ENCODE measurements at regions not wholly inside any gene's neighbourhood (a gene's known extent, or its start where the extent isn't known, plus 50 kb on each side); places are given as distances from the start of the nearest gene placed in this dataset.
A peak's percentile ranks its signal among the peaks of the same experiment; 100 is the strongest.

DNA sequence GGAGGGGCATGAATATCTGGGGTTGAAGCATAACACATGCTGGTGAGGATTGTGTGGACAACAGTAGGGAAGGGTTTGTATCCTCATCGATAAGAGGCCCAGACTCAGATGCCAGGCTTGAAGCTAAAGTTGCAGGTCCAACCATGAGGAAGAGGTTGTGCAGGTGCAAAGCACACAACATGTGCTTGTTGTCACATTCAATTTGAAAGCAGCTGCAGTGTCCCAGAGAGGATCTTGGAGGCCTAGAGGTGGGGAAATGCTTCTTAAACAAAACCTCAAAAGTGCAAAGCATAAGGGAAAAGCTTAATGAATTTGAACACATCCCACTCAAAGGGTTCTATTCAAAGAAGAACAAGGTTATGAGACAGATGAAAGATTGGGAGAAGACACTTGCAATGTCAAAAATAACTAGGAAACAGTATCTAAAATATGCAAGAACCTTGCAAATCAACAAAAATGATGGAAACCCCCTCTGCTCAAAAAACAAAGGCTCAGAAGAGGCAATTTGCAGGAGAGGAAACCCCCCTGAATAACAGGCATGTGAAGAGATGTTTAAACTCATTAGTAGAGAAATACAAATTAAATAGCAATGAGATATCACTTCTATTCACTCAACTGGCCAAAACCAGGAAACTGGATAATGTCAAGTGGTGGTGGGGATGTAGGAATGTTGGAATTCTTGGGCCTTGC lies 187.1 kb downstream of the KATNAL1 start:
- CTCF ChIA-PET, result no interaction called here
- no peak for DNase-seq (ENCODE audit: low spot score)
- BruUV-seq (replicated peaks), result no TSS peak
- intact Hi-C loops (cut with micrococcal nuclease; ENCODE audit: unreplicated experiment), result no loop called here
- Histone ChIP-seq H3K9me3 (ENCODE audit: low read depth, low read length, poor library complexity, severe bottlenecking) (no peaks in the 10 kb centered on the region), H3K27me3 (replicated peaks; ENCODE audit: insufficient read depth, low read depth, low read length, poor library complexity) (no peaks in the 10 kb centered on the region), H3K4me3 (ENCODE audit: low read depth, low read length, poor library complexity, severe bottlenecking) (no peak overlapping the region), H3K27ac (ENCODE audit: low read depth, low read length, poor library complexity, severe bottlenecking) (no peak overlapping the region), H3K4me1 (ENCODE audit: insufficient read depth, low read length, poor library complexity, severe bottlenecking) (peaks cover 26% of the 10 kb centered on the region), H3K36me3 (ENCODE audit: insufficient read depth, low read length, poor library complexity, severe bottlenecking) (no peaks in the 10 kb centered on the region)
- no peak for TF ChIP-seq EZH2 (IDR thresholded peaks at IDR 0.05; ENCODE audit: borderline replicate concordance, low read depth, low read length, poor library complexity, severe bottlenecking)
- TF ChIP-seq, protein P1, sequence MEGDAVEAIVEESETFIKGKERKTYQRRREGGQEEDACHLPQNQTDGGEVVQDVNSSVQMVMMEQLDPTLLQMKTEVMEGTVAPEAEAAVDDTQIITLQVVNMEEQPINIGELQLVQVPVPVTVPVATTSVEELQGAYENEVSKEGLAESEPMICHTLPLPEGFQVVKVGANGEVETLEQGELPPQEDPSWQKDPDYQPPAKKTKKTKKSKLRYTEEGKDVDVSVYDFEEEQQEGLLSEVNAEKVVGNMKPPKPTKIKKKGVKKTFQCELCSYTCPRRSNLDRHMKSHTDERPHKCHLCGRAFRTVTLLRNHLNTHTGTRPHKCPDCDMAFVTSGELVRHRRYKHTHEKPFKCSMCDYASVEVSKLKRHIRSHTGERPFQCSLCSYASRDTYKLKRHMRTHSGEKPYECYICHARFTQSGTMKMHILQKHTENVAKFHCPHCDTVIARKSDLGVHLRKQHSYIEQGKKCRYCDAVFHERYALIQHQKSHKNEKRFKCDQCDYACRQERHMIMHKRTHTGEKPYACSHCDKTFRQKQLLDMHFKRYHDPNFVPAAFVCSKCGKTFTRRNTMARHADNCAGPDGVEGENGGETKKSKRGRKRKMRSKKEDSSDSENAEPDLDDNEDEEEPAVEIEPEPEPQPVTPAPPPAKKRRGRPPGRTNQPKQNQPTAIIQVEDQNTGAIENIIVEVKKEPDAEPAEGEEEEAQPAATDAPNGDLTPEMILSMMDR (conservative IDR thresholded peaks at IDR 0.05; ENCODE audit: low read depth, low read length), result no peak
- POLR2A ChIA-PET (ENCODE audit: low non-redundant PET), result no interaction called here

DNA sequence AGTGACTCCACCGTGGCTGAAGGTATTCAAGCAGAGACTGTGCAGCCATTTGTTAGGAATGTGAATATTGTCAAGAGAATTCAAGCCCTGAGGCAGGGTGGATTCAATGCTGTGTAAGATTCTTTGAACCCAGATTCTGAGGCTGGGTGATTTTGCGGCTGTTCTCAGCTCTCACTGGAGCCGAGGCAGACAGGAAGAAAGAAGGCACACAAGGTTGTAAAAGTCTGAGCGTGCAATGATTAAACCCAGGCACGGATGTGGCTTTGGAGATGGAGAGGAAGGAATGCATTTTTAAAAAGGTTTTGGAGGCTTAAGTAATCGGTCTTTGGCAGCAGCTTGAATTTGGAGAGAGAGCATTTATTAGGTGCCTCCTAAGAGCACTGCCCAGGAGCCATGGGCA lies 187.9 kb downstream of the KATNAL1 start:
- BruUV-seq (replicated peaks), result no TSS peak

GRCh38 chr13:30116379-30116778 lies 191.0 kb downstream of the KATNAL1 start:
- Histone ChIP-seq H3K27ac (ENCODE audit: low read depth, low read length, poor library complexity, severe bottlenecking) (no peak overlapping the region), H3K27me3 (replicated peaks; ENCODE audit: insufficient read depth, low read depth, low read length, poor library complexity) (no peaks in the 10 kb centered on the region)

More for the DNA sequence above, 187.9 kb downstream of the KATNAL1 start:
- H3K4me1 ChIP-seq (ENCODE audit: insufficient read depth, low read length, poor library complexity, severe bottlenecking), result peaks cover 29% of the 10 kb centered on the region
- POLR2A ChIA-PET (ENCODE audit: low non-redundant PET), result no interaction called here
- peak overlapping the region; percentile 26 for H3K27ac ChIP-seq (ENCODE audit: low read depth, low read length, poor library complexity, severe bottlenecking)
- DNase-seq (ENCODE audit: low spot score), result peak; percentile 77
- CTCF ChIA-PET, result no interaction called here
- no peaks in the 10 kb centered on the region for H3K36me3 ChIP-seq (ENCODE audit: insufficient read depth, low read length, poor library complexity, severe bottlenecking)
- H3K9me3 ChIP-seq (ENCODE audit: low read depth, low read length, poor library complexity, severe bottlenecking), result no peaks in the 10 kb centered on the region
- no peak overlapping the region for H3K4me3 ChIP-seq (ENCODE audit: low read depth, low read length, poor library complexity, severe bottlenecking)
- intact Hi-C loops (cut with micrococcal nuclease; ENCODE audit: unreplicated experiment), result no loop called here
- no peak for TF ChIP-seq EZH2 (IDR thresholded peaks at IDR 0.05; ENCODE audit: borderline replicate concordance, low read depth, low read length, poor library complexity, severe bottlenecking)
- TF ChIP-seq, protein P1 (conservative IDR thresholded peaks at IDR 0.05; ENCODE audit: low read depth, low read length), result no peak
- no peaks in the 10 kb centered on the region for H3K27me3 ChIP-seq (replicated peaks; ENCODE audit: insufficient read depth, low read depth, low read length, poor library complexity)

More at GRCh38 chr13:30116379-30116778, 191.0 kb downstream of the KATNAL1 start:
- CTCF ChIA-PET, result no interaction called here
- no TSS peak for BruUV-seq (replicated peaks)
- DNase-seq (ENCODE audit: low spot score), result no peak
- no peaks in the 10 kb centered on the region for H3K36me3 ChIP-seq (ENCODE audit: insufficient read depth, low read length, poor library complexity, severe bottlenecking)
- TF ChIP-seq, protein P1 (conservative IDR thresholded peaks at IDR 0.05; ENCODE audit: low read depth, low read length), result no peak
- H3K4me1 ChIP-seq (ENCODE audit: insufficient read depth, low read length, poor library complexity, severe bottlenecking), result peaks cover 40% of the 10 kb centered on the region
- H3K9me3 ChIP-seq (ENCODE audit: low read depth, low read length, poor library complexity, severe bottlenecking), result no peaks in the 10 kb centered on the region
- intact Hi-C loops (cut with micrococcal nuclease; ENCODE audit: unreplicated experiment), result no loop called here
- H3K4me3 ChIP-seq (ENCODE audit: low read depth, low read length, poor library complexity, severe bottlenecking), result no peak overlapping the region
- POLR2A ChIA-PET (ENCODE audit: low non-redundant PET), result no interaction called here
